ENCODE measurements at regions not wholly inside any gene's neighbourhood (a gene's known extent, or its start where the extent isn't known, plus 50 kb on each side); places are given as distances from the start of the nearest gene placed in this dataset.
"Not testable (repeated sequence)": the region's sequence is repeated elsewhere in the genome, so short reads cannot be mapped to it uniquely, and the experiment has no call there.

DNA sequence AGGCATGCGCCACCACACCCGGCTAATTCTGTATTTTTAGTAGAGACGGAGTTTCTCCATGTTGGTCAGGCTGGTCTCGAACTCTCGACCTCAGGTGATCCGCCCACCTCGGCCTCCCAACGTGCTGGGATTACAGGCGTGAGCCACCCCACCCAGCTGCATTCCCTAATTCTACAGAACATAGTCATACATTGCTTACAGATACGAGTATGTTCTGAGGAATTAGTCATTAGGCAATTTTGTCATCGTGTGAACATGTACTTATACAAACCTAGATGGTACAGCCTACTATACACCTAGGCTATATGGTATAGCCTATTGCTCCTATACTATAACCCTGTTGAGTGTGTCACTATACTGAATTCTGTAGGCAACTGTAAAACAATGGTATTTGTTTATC, 353.4 kb upstream of the PSMD7 start:
- TF ChIP-seq ESRRG (CRISPR knock-in tag; IDR thresholded peaks at IDR 0.05), result not testable (repeated sequence)
- TF ChIP-seq, protein P1, sequence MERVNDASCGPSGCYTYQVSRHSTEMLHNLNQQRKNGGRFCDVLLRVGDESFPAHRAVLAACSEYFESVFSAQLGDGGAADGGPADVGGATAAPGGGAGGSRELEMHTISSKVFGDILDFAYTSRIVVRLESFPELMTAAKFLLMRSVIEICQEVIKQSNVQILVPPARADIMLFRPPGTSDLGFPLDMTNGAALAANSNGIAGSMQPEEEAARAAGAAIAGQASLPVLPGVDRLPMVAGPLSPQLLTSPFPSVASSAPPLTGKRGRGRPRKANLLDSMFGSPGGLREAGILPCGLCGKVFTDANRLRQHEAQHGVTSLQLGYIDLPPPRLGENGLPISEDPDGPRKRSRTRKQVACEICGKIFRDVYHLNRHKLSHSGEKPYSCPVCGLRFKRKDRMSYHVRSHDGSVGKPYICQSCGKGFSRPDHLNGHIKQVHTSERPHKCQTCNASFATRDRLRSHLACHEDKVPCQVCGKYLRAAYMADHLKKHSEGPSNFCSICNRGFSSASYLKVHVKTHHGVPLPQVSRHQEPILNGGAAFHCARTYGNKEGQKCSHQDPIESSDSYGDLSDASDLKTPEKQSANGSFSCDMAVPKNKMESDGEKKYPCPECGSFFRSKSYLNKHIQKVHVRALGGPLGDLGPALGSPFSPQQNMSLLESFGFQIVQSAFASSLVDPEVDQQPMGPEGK (CRISPR knock-in tag; IDR thresholded peaks at IDR 0.05; ENCODE audit: borderline replicate concordance), result not testable (repeated sequence)

Measured in SK-N-SH treated with all-trans-retinoic acid at 6 μM for 48 hours (cell line).